HCT116 (cell line): ENCODE measurements at regions not wholly inside any gene's neighbourhood (a gene's known extent, or its start where the extent isn't known, plus 50 kb on each side); places are given as distances from the start of the nearest gene placed in this dataset.
A peak's percentile ranks its signal among the peaks of the same experiment; 100 is the strongest.

Experiments
- ATAC-seq: fragments of 200-7000 bp; cut with Tn5 transposase; 2 replicates; pipeline ENCODE4 v1.9.1; 2020; ENCODE audit warnings: mild to moderate bottlenecking, moderate library complexity
- BruUV-seq: library from RNA; stranded (reverse); fragments of 400-500 nt; replicated peaks from 2 replicates; lab custom pipeline; 2021; lab: Mats Ljungman, UMichigan
- CTCF ChIA-PET: fragments of 300-600 bp; sonication (Branson Sonifier 250); formaldehyde crosslinking; loops from one replicate; lab custom pipeline; 2021; ENCODE audit warnings: antibody characterized with exemption; lab: Charles Lee
- POLR2A ChIA-PET: fragments of 300-600, 350-600 bp; sonication (Branson Sonifier 250); formaldehyde crosslinking; loops from one replicate; lab custom pipeline; 2021; ENCODE audit warnings: antibody characterized with exemption; lab: Charles Lee
- RAD21 ChIA-PET, 2 experiments: fragments of 300-600 bp; sonication (Branson Sonifier 250); formaldehyde crosslinking; loops; one replicate each; lab custom pipeline; 2023; ENCODE audit warnings: low total read pairs in 2 of 2; ENCODE audit not compliant: uncharacterized antibody in 2 of 2, unreplicated experiment in 2 of 2, low non-redundant PET in 1 of 2; lab: Charles Lee
- DNase-seq: peaks from one replicate; pipeline ENCODE4 v3.0.0-alpha.2; 2010; ENCODE audit warnings: low read depth, low spot score
- H2AFZ ChIP-seq: fragments of 200-600 bp; shearing (Covaris generic), sonication (generic); 2 replicates; pipeline ENCODE4 v1.6.1; 2017; ENCODE audit warnings: low read depth, mixed run types, mixed read lengths, antibody characterized with exemption, low read length; ENCODE audit not compliant: poor library complexity, severe bottlenecking
- H3K27ac ChIP-seq: 2 replicates; pipeline ENCODE4 v1.5.1; 2012; ENCODE audit warnings: low read depth, low read length
- H3K27me3 ChIP-seq: fragments of 200-600 bp; sonication (generic); 2 replicates; pipeline ENCODE4 v1.6.1; 2016; ENCODE audit warnings: mixed run types, low read length, mixed read lengths; ENCODE audit not compliant: insufficient read depth
- H3K36me3 ChIP-seq, 2 experiments: fragments of 200-500 bp in 1 of 2; fragments of 200-600 bp in 1 of 2; sonication (Bioruptor generic) in 1 of 2; sonication (generic) in 1 of 2; 2 replicates each; pipeline versions ENCODE4 v1.5.1 to v1.6.1; 2014 to 2016; ENCODE audit warnings: low read length in 2 of 2, inconsistent platforms in 1 of 2, mixed read lengths in 1 of 2, mixed run types in 1 of 2; ENCODE audit not compliant: insufficient read depth in 2 of 2, control insufficient read depth in 1 of 2
- H3K4me1 ChIP-seq, 2 experiments: fragments of 200-600 bp in 1 of 2; sonication (generic) in 1 of 2; 2 replicates each; pipeline versions ENCODE4 v1.5.1 to v1.6.1; 2012 to 2017; ENCODE audit warnings: low read length in 2 of 2, inconsistent platforms in 1 of 2, mild to moderate bottlenecking in 1 of 2, mixed read lengths in 1 of 2, mixed run types in 1 of 2, moderate library complexity in 1 of 2; ENCODE audit not compliant: insufficient read depth in 2 of 2, control insufficient read depth in 1 of 2
- H3K4me2 ChIP-seq: fragments of 200-600 bp; sonication (generic); 2 replicates; pipeline ENCODE4 v1.6.1; 2017; ENCODE audit warnings: mixed run types, low read length, mixed read lengths
- H3K4me3 ChIP-seq, 2 experiments: fragments of 200-600 bp in 1 of 2; sonication (generic) in 1 of 2; replicated peaks in 1 of 2; 2 replicates each; pipeline ENCODE4 v1.5.1; 2011 to 2016; ENCODE audit warnings: low read length in 2 of 2, control low read depth in 1 of 2, low read depth in 1 of 2, mild to moderate bottlenecking in 1 of 2, mixed read lengths in 1 of 2, mixed run types in 1 of 2
- H3K79me2 ChIP-seq: fragments of 200-600 bp; sonication (generic); 2 replicates; pipeline ENCODE4 v1.6.1; 2017; ENCODE audit warnings: mild to moderate bottlenecking, mixed run types, low read length, moderate library complexity, mixed read lengths; ENCODE audit not compliant: insufficient read depth
- H3K9ac ChIP-seq: fragments of 200-600 bp; sonication (generic); 2 replicates; pipeline ENCODE4 v1.6.1; 2016; ENCODE audit warnings: low read length, mixed read lengths
- H3K9me2 ChIP-seq: fragments of 200-600 bp; sonication (generic), shearing (Covaris generic); 2 replicates; pipeline ENCODE4 v1.6.1; 2017; ENCODE audit warnings: mixed run types, mild to moderate bottlenecking, moderate library complexity; ENCODE audit not compliant: insufficient read depth
- H3K9me3 ChIP-seq, 2 experiments: fragments of 200-500 bp in 1 of 2; fragments of 200-600 bp in 1 of 2; sonication (Bioruptor generic) in 1 of 2; sonication (generic) in 1 of 2; 2 replicates each; pipeline ENCODE4 v1.6.1; 2014 to 2017; ENCODE audit warnings: low read length in 2 of 2, mixed read lengths in 2 of 2, inconsistent platforms in 1 of 2, low read depth in 1 of 2, mild to moderate bottlenecking in 1 of 2, mixed run types in 1 of 2, moderate library complexity in 1 of 2; ENCODE audit not compliant: control insufficient read depth in 1 of 2, insufficient read depth in 1 of 2
- H4K20me1 ChIP-seq: fragments of 200-600 bp; sonication (generic), shearing (Covaris generic); 2 replicates; pipeline ENCODE4 v1.6.1; 2017; ENCODE audit warnings: mixed run types, mild to moderate bottlenecking, moderate library complexity; ENCODE audit not compliant: insufficient read depth
- EZH2phosphoT487 ChIP-seq: fragments of 200-600 bp; IDR thresholded peaks from 2 replicates; pipeline ENCODE4 v1.6.1; 2018; ENCODE audit warnings: antibody characterized with exemption, borderline replicate concordance
- JUND ChIP-seq: IDR thresholded peaks from 2 replicates; pipeline ENCODE4 v1.6.1; 2012
- POLR2AphosphoS5 ChIP-seq: IDR thresholded peaks from 2 replicates; pipeline ENCODE4 v1.6.1; 2011; ENCODE audit warnings: mild to moderate bottlenecking, low read depth, low read length, moderate library complexity
- SP1 ChIP-seq: IDR thresholded peaks from 2 replicates; pipeline ENCODE4 v1.6.1; 2012; ENCODE audit warnings: low read depth
- SRF ChIP-seq: IDR thresholded peaks from 2 replicates; pipeline ENCODE4 v1.6.1; 2012; ENCODE audit warnings: low read depth
- YY1 ChIP-seq: IDR thresholded peaks from 2 replicates; pipeline ENCODE4 v1.6.1; 2011; ENCODE audit warnings: low read length, low read depth, moderate library complexity, mild to moderate bottlenecking; ENCODE audit not compliant: insufficient replicate concordance; ENCODE audit errors: extremely low read depth
- ZNF274 ChIP-seq: fragments of 200-500 bp; sonication (Bioruptor generic); IDR thresholded peaks from 2 replicates; pipeline ENCODE4 v1.6.1; 2014; ENCODE audit warnings: mild to moderate bottlenecking, low read depth, low read length, inconsistent platforms
- intact Hi-C: fragments of 100-400 bp; cut with micrococcal nuclease; formaldehyde crosslinking; loops from 2 replicates; pipeline ENCODE4 v1.10.0; 2022
- TF ChIP-seq, protein P1 (sequence below): IDR thresholded peaks from 2 replicates; pipeline ENCODE4 v1.6.1; 2012
- TF ChIP-seq, protein P2 (sequence below): IDR thresholded peaks from 2 replicates; pipeline ENCODE4 v1.6.1; 2012; ENCODE audit warnings: low read depth

GRCh38 chr5:92761585-92761984 lies 819.4 kb downstream of the NR2F1-AS1 start:
- no peak for TF ChIP-seq ZNF274
- Histone ChIP-seq H3K36me3 (no peaks in the 10 kb centered on the region), H2AFZ (no peak overlapping the region), H3K27me3 (no peaks in the 10 kb centered on the region), H3K4me1 (peaks cover 7 to 9% of the 10 kb centered on the region in 2 experiments; a peak in 3 of 4 replicates), H3K9me2 (no peaks in the 10 kb centered on the region), H3K79me2 (no peaks in the 10 kb centered on the region), H3K9me3 (no peaks in the 10 kb centered on the region), H3K4me2 (no peak overlapping the region), H3K9ac (no peak overlapping the region), H3K4me3 (no peak overlapping the region), H3K27ac (no peak overlapping the region), H4K20me1 (no peaks in the 10 kb centered on the region)
- intact Hi-C loops: no loop called here
- RAD21 ChIA-PET: no interaction called here
- no TSS peak for BruUV-seq
- DNase-seq (no peak), ATAC-seq (no peak)
- POLR2A ChIA-PET: no interaction called here
- CTCF ChIA-PET: no interaction called here

DNA sequence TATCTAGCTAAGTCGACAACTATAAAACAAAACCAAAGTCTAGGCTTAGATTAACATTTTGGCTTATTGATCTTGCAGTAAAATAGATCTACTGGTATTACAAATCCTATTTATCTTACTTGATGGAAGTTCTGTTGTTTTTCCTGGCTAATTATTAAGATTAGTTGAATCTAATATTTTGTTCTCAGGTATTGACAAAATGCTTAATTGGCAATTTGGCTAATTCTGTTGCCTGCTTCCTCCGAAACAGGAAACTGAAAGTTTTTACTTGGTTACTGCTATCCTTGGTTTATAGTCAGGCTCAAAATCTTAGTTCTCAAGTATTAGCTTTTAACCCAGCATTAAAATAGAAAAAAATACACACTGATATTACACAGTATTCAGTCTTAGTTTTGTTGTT lies 820.5 kb downstream of the NR2F1-AS1 start:
- H3K36me3 ChIP-seq: no peaks in the 10 kb centered on the region
- H3K9ac ChIP-seq: no peak overlapping the region
- peaks cover 7 to 9% of the 10 kb centered on the region in 2 experiments; a peak in 3 of 4 replicates for H3K4me1 ChIP-seq
- ChIA-PET POLR2A (no interaction called here), RAD21 (no interaction called here), CTCF (no interaction called here)
- H2AFZ ChIP-seq: peak overlapping the region; percentile 66
- no peaks in the 10 kb centered on the region for H3K9me3 ChIP-seq
- H3K27ac ChIP-seq: no peak overlapping the region
- no peaks in the 10 kb centered on the region for H3K9me2 ChIP-seq
- BruUV-seq: no TSS peak
- H3K4me2 ChIP-seq: no peak overlapping the region
- no peaks in the 10 kb centered on the region for H3K79me2 ChIP-seq
- intact Hi-C loops: no loop called here
- TF ChIP-seq SP1 (no peak), SRF (no peak), EZH2phosphoT487 (no peak), POLR2AphosphoS5 (no peak), JUND (no peak), YY1 (no peak)
- TF ChIP-seq, protein P1, sequence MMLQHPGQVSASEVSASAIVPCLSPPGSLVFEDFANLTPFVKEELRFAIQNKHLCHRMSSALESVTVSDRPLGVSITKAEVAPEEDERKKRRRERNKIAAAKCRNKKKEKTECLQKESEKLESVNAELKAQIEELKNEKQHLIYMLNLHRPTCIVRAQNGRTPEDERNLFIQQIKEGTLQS: no peak
- TF ChIP-seq, protein P2, sequence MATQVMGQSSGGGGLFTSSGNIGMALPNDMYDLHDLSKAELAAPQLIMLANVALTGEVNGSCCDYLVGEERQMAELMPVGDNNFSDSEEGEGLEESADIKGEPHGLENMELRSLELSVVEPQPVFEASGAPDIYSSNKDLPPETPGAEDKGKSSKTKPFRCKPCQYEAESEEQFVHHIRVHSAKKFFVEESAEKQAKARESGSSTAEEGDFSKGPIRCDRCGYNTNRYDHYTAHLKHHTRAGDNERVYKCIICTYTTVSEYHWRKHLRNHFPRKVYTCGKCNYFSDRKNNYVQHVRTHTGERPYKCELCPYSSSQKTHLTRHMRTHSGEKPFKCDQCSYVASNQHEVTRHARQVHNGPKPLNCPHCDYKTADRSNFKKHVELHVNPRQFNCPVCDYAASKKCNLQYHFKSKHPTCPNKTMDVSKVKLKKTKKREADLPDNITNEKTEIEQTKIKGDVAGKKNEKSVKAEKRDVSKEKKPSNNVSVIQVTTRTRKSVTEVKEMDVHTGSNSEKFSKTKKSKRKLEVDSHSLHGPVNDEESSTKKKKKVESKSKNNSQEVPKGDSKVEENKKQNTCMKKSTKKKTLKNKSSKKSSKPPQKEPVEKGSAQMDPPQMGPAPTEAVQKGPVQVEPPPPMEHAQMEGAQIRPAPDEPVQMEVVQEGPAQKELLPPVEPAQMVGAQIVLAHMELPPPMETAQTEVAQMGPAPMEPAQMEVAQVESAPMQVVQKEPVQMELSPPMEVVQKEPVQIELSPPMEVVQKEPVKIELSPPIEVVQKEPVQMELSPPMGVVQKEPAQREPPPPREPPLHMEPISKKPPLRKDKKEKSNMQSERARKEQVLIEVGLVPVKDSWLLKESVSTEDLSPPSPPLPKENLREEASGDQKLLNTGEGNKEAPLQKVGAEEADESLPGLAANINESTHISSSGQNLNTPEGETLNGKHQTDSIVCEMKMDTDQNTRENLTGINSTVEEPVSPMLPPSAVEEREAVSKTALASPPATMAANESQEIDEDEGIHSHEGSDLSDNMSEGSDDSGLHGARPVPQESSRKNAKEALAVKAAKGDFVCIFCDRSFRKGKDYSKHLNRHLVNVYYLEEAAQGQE: no peak
- H3K4me3 ChIP-seq: no peak overlapping the region
- no peaks in the 10 kb centered on the region for H3K27me3 ChIP-seq
- DNase-seq (no peak), ATAC-seq (no peak)
- no peaks in the 10 kb centered on the region for H4K20me1 ChIP-seq
